ENCODE measurements at regions not wholly inside any gene's neighbourhood (a gene's known extent, or its start where the extent isn't known, plus 50 kb on each side); places are given as distances from the start of the nearest gene placed in this dataset.

- no peak overlapping the region for H3K4me3 ChIP-seq (ENCODE audit: low read depth, low read length)
- no peak for DNase-seq (ENCODE audit: low read depth)
- no peak for TF ChIP-seq POLR2A (IDR thresholded peaks at IDR 0.05; ENCODE audit: extremely low read depth, insufficient read length)
- no peak for TF ChIP-seq MAX (IDR thresholded peaks at IDR 0.05; ENCODE audit: low read depth, low read length)
- no peak for TF ChIP-seq MYC (IDR thresholded peaks at IDR 0.05; ENCODE audit: low read depth, low read length)
- TF ChIP-seq CTCF (IDR thresholded peaks at IDR 0.05; ENCODE audit: low read depth, low read length) = no peak
These were observed 75.2 kb upstream of the PMEPA1 start for GRCh38 chr20:57785061-57785460.

GRCh38 chr20:57783956-57784837, 74.4 kb upstream of the PMEPA1 start:
- TF ChIP-seq POLR2A (IDR thresholded peaks at IDR 0.05; ENCODE audit: extremely low read depth, insufficient read length) (no peak), MAX (IDR thresholded peaks at IDR 0.05; ENCODE audit: low read depth, low read length) (no peak), MYC (IDR thresholded peaks at IDR 0.05; ENCODE audit: low read depth, low read length) (no peak), CTCF (IDR thresholded peaks at IDR 0.05; ENCODE audit: low read depth, low read length) (no peak)
- DNase-seq (ENCODE audit: low read depth) = no peak
- no peak overlapping the region for H3K4me3 ChIP-seq (ENCODE audit: low read depth, low read length)

GRCh38 chr20:57783196-57783595, 73.4 kb upstream of the PMEPA1 start:
- H3K4me3 ChIP-seq (ENCODE audit: low read depth, low read length) = no peak overlapping the region
- TF ChIP-seq POLR2A (IDR thresholded peaks at IDR 0.05; ENCODE audit: extremely low read depth, insufficient read length) (no peak), MAX (IDR thresholded peaks at IDR 0.05; ENCODE audit: low read depth, low read length) (no peak), CTCF (IDR thresholded peaks at IDR 0.05; ENCODE audit: low read depth, low read length) (no peak), MYC (IDR thresholded peaks at IDR 0.05; ENCODE audit: low read depth, low read length) (no peak)
- DNase-seq (ENCODE audit: low read depth) = no peak

- peak; percentile 38 for DNase-seq (ENCODE audit: low read depth)
- H3K4me3 ChIP-seq (ENCODE audit: low read depth, low read length) = no peak overlapping the region
- TF ChIP-seq POLR2A (IDR thresholded peaks at IDR 0.05; ENCODE audit: extremely low read depth, insufficient read length) = no peak
- TF ChIP-seq MYC (IDR thresholded peaks at IDR 0.05; ENCODE audit: low read depth, low read length) = no peak
- no peak for TF ChIP-seq MAX (IDR thresholded peaks at IDR 0.05; ENCODE audit: low read depth, low read length)
- TF ChIP-seq CTCF (IDR thresholded peaks at IDR 0.05; ENCODE audit: low read depth, low read length) = no peak
These were observed 72.8 kb upstream of the PMEPA1 start for GRCh38 chr20:57782631-57783041.

GRCh38 chr20:57781901-57782300, 72.1 kb upstream of the PMEPA1 start:
- DNase-seq (ENCODE audit: low read depth) = no peak
- H3K4me3 ChIP-seq (ENCODE audit: low read depth, low read length) = no peak overlapping the region
- TF ChIP-seq MYC (IDR thresholded peaks at IDR 0.05; ENCODE audit: low read depth, low read length) (no peak), MAX (IDR thresholded peaks at IDR 0.05; ENCODE audit: low read depth, low read length) (no peak), POLR2A (IDR thresholded peaks at IDR 0.05; ENCODE audit: extremely low read depth, insufficient read length) (no peak), CTCF (IDR thresholded peaks at IDR 0.05; ENCODE audit: low read depth, low read length) (no peak)

All from NB4 (cell line).